Muscle of leg (tissue), 3 donors: ENCODE measurements at regions not wholly inside any gene's neighbourhood (a gene's known extent, or its start where the extent isn't known, plus 50 kb on each side); places are given as distances from the start of the nearest gene placed in this dataset.
"Not testable (repeated sequence)": the region's sequence is repeated elsewhere in the genome, so short reads cannot be mapped to it uniquely, and the experiment has no call there.

Source experiments
- DNase-seq: peaks from one replicate; pipeline ENCODE4 v3.0.0; 2013
- H3K27ac ChIP-seq: one replicate; pipeline ENCODE4 v1.5.1; 2013; ENCODE audit warnings: mild to moderate bottlenecking, low read length, control low read depth
- H3K27me3 ChIP-seq: one replicate; pipeline ENCODE4 v1.6.1; 2013; ENCODE audit warnings: low read length; ENCODE audit not compliant: control insufficient read depth, insufficient read depth
- H3K36me3 ChIP-seq: one replicate; pipeline ENCODE4 v1.6.1; 2013; ENCODE audit warnings: low read length; ENCODE audit not compliant: control insufficient read depth, insufficient read depth
- H3K4me1 ChIP-seq: one replicate; pipeline ENCODE4 v1.6.1; 2013; ENCODE audit warnings: low read length; ENCODE audit not compliant: control insufficient read depth, insufficient read depth
- H3K4me3 ChIP-seq: one replicate; pipeline ENCODE4 v1.5.1; 2013; ENCODE audit warnings: low read length, control low read depth
- H3K9me3 ChIP-seq: replicated peaks from 2 replicates; pipeline ENCODE4 v1.6.1; 2013; ENCODE audit warnings: low read depth, low read length; ENCODE audit not compliant: control insufficient read depth
- WGBS: methylation state at CpG from one replicate; pipeline ENCODE4 v1.1.5; 2013; ENCODE audit warnings: missing lambda C conversion rate; ENCODE audit not compliant: insufficient coverage; 5-methylcytosine and 5-hydroxymethylcytosine counted together

- not testable (repeated sequence) for H3K27me3 ChIP-seq, H3K4me3 ChIP-seq, H3K27ac ChIP-seq, H3K4me1 ChIP-seq, H3K9me3 ChIP-seq, H3K36me3 ChIP-seq, DNase-seq
- WGBS = no CpG with 5 or more reads among the region's 17 CpGs
Observed at GRCh38 chr10:46740368-46740767, 161.4 kb downstream of the SYT15 start.

GRCh38 chr10:46749003-46749402 is 162.2 kb upstream of the PTPN20 start:
- not testable (repeated sequence) for H3K9me3 ChIP-seq, H3K27me3 ChIP-seq, H3K4me3 ChIP-seq, DNase-seq, H3K4me1 ChIP-seq, H3K27ac ChIP-seq, H3K36me3 ChIP-seq
- no CpG with 5 or more reads among the region's 3 CpGs for WGBS

GRCh38 chr10:46749470-46749869 is 161.8 kb upstream of the PTPN20 start:
- not testable (repeated sequence) for H3K4me1 ChIP-seq, H3K9me3 ChIP-seq, H3K27me3 ChIP-seq, H3K36me3 ChIP-seq, H3K27ac ChIP-seq, H3K4me3 ChIP-seq
- DNase-seq = peak; percentile 22
- no CpG with 5 or more reads among the region's 2 CpGs for WGBS

- H3K9me3 ChIP-seq, H3K4me3 ChIP-seq, H3K27ac ChIP-seq, H3K4me1 ChIP-seq, H3K36me3 ChIP-seq, H3K27me3 ChIP-seq, DNase-seq: not testable (repeated sequence)
- WGBS = no CpG with 5 or more reads among the region's 5 CpGs
Observed at GRCh38 chr10:46753763-46754162, 157.5 kb upstream of the PTPN20 start.

- H3K4me1 ChIP-seq, DNase-seq, H3K36me3 ChIP-seq, H3K27ac ChIP-seq, H3K27me3 ChIP-seq, H3K4me3 ChIP-seq, H3K9me3 ChIP-seq: not testable (repeated sequence)
Observed at GRCh38 chr10:46761471-46761870, 149.8 kb upstream of the PTPN20 start.

GRCh38 chr10:46768515-46769291 is 142.5 kb upstream of the PTPN20 start:
- no CpG with 5 or more reads among the region's 8 CpGs for WGBS
- H3K4me1 ChIP-seq, DNase-seq: not testable (repeated sequence)

GRCh38 chr10:46773178-46773896 is 137.9 kb upstream of the PTPN20 start:
- WGBS = no CpG with 5 or more reads among the region's 15 CpGs
- not testable (repeated sequence) for H3K27me3 ChIP-seq, H3K4me3 ChIP-seq, H3K4me1 ChIP-seq, H3K36me3 ChIP-seq, H3K27ac ChIP-seq, DNase-seq, H3K9me3 ChIP-seq

More at GRCh38 chr10:46768515-46769291, 142.5 kb upstream of the PTPN20 start:
- H3K36me3 ChIP-seq, H3K9me3 ChIP-seq, H3K27ac ChIP-seq, H3K4me3 ChIP-seq, H3K27me3 ChIP-seq: not testable (repeated sequence)

- not testable (repeated sequence) for DNase-seq, H3K9me3 ChIP-seq, H3K27ac ChIP-seq, H3K36me3 ChIP-seq, H3K27me3 ChIP-seq, H3K4me3 ChIP-seq, H3K4me1 ChIP-seq
- 40% methylated on average over 1 of the region's 14 CpGs for WGBS
Observed at GRCh38 chr10:46773897-46774236, 137.4 kb upstream of the PTPN20 start.

GRCh38 chr10:46774366-46774765 is 136.9 kb upstream of the PTPN20 start:
- H3K36me3 ChIP-seq, H3K4me1 ChIP-seq, H3K27ac ChIP-seq, H3K9me3 ChIP-seq, H3K4me3 ChIP-seq, DNase-seq, H3K27me3 ChIP-seq: not testable (repeated sequence)
- WGBS = 96% methylated on average over 5 of the region's 42 CpGs

- not testable (repeated sequence) for H3K36me3 ChIP-seq, H3K27ac ChIP-seq, H3K9me3 ChIP-seq, H3K27me3 ChIP-seq, DNase-seq, H3K4me3 ChIP-seq, H3K4me1 ChIP-seq
- WGBS = no CpG with 5 or more reads among the region's 44 CpGs
Observed at GRCh38 chr10:46774945-46775667, 136.1 kb upstream of the PTPN20 start.
